NB4 (cell line): ENCODE measurements at regions not wholly inside any gene's neighbourhood (a gene's known extent, or its start where the extent isn't known, plus 50 kb on each side); places are given as distances from the start of the nearest gene placed in this dataset.
"Not testable (repeated sequence)": the region's sequence is repeated elsewhere in the genome, so short reads cannot be mapped to it uniquely, and the experiment has no call there.

ENCODE experiments used
- DNase-seq: peaks from one replicate; pipeline ENCODE4 v3.0.0; 2010; ENCODE audit warnings: low read depth
- H3K4me3 ChIP-seq: one replicate; pipeline ENCODE4 v1.5.1; 2011; ENCODE audit warnings: mild to moderate bottlenecking, low read depth, low read length, moderate library complexity
- CTCF ChIP-seq: IDR thresholded peaks from one replicate; pipeline ENCODE4 v1.5.1; 2012; ENCODE audit warnings: low read depth, low read length
- MAX ChIP-seq: IDR thresholded peaks from 2 replicates; pipeline ENCODE4 v1.6.1; 2011; ENCODE audit warnings: low read depth, low read length
- MYC ChIP-seq: IDR thresholded peaks from 2 replicates; pipeline ENCODE4 v1.6.1; 2011; ENCODE audit warnings: low read depth, low read length
- POLR2A ChIP-seq: IDR thresholded peaks from 2 replicates; pipeline ENCODE4 v1.6.1; 2011; ENCODE audit warnings: mild to moderate bottlenecking; ENCODE audit not compliant: insufficient read length; ENCODE audit errors: extremely low read depth

- no peak for DNase-seq
- no peak overlapping the region for H3K4me3 ChIP-seq
- no peak for TF ChIP-seq MYC
- TF ChIP-seq POLR2A, result no peak
- no peak for TF ChIP-seq MAX
- no peak for TF ChIP-seq CTCF
Observed at GRCh38 chr5:18653216-18653752, 1019.0 kb downstream of the TAF11L14 start.

- no peak overlapping the region for H3K4me3 ChIP-seq
- DNase-seq, result no peak
- no peak for TF ChIP-seq POLR2A
- TF ChIP-seq CTCF, result no peak
- no peak for TF ChIP-seq MYC
- no peak for TF ChIP-seq MAX
Observed at GRCh38 chr5:18660511-18660910, 1026.3 kb downstream of the TAF11L14 start.

- no peak for DNase-seq
- TF ChIP-seq POLR2A (no peak), MYC (no peak), CTCF (no peak)
Observed at GRCh38 chr5:18662231-18662630, 1028.0 kb downstream of the TAF11L14 start.

GRCh38 chr5:18674212-18674611 is 1040.0 kb downstream of the TAF11L14 start:
- H3K4me3 ChIP-seq, DNase-seq: not testable (repeated sequence)

More at GRCh38 chr5:18662231-18662630, 1028.0 kb downstream of the TAF11L14 start:
- H3K4me3 ChIP-seq, result no peak overlapping the region

- no peak overlapping the region for H3K4me3 ChIP-seq
- no peak for DNase-seq
- no peak for TF ChIP-seq POLR2A
- TF ChIP-seq CTCF, result no peak
Observed at GRCh38 chr5:18675041-18675440, 1040.8 kb downstream of the TAF11L14 start.

- TF ChIP-seq POLR2A, result no peak
- TF ChIP-seq MAX, result no peak
- no peak for TF ChIP-seq CTCF
- no peak for TF ChIP-seq MYC
- DNase-seq, result no peak
- H3K4me3 ChIP-seq, result no peak overlapping the region
Observed at GRCh38 chr5:18686253-18686652, 1052.0 kb downstream of the TAF11L14 start.

GRCh38 chr5:18687429-18687828 is 1053.2 kb downstream of the TAF11L14 start:
- no peak overlapping the region for H3K4me3 ChIP-seq
- TF ChIP-seq CTCF (no peak), POLR2A (no peak), MAX (no peak), MYC (no peak)
- DNase-seq, result no peak
